ENCODE measurements at regions not wholly inside any gene's neighbourhood (a gene's known extent, or its start where the extent isn't known, plus 50 kb on each side); places are given as distances from the start of the nearest gene placed in this dataset.

- no peak for DNase-seq
Measured at GRCh38 chr18:26794230-26795101, 71.0 kb downstream of the AQP4 start.

DNA sequence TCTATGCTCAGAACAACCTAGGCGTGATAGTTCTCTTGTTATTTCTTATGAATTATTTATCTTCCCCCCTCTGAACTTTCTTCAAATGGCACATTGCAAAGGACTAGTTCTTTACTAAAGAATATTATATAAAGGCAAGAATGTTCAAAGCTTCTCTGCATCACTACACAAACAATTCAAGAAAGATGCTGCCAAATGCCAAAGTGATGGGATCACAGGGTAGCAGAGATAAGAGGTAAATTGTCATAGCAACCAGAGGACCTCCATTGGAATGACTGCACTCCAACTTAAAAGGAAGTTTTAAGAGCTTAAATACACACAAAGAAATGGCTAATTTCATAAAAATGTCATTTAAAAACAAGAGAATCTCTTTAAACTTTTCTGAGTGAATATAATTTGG lies 72.8 kb downstream of the AQP4 start:
- DNase-seq: no peak

DNA sequence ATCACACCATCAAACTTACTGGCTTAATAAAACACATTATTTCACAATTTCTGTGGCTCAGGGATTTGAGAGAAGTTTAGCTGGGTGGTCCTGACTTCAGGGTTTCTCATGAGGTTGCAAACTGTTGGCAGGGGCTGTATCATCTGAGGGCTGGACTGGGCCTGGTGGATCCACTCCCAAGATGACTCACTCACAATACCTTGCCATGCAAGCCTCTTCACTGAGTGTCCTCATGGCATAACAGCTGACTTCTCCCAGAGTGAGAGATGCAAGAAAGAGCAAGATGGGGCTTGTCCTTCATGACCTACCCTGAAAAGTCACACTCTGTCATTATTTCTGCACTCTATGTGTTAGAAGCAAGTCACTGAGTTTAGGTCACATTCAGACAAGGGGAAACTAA lies 73.8 kb downstream of the AQP4 start:
- no peak for DNase-seq

DNA sequence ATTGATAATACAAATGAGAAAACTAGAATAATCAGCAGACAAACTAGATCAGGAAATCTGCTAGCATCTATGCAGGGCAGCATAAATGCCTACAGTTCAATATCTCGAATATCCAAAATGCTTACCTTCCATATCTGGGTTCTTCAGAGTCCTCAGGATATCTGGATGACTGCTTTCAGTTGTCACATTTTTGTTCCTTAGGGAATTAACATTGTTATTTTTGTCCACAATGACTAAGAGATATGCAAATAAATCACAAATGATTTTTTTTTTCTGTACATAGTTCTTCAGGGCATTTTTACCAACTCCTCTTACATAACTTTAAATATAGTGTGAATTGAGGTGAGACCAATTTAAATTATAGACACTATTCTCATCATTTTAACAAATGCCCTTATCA lies 80.9 kb downstream of the AQP4 start:
- DNase-seq: no peak

DNA sequence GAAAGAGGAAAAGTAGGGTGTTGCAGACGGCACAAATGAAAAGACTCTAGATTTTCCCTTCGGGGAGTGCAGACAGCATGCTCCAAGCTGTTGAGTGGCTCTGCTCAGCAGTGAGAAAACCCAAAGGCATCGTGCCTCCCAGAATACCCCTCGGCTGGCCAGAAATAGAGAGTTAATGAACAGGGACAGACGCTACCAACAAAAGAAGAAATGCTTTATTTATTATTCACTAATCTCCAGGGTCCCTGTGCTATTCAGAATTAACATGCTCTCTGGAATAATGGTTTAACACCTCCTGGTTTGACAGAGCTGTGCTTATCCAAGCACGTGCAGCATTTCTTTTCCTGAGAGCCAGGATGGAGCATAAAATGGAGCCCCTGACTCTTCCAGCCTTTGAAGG lies 82.3 kb downstream of the AQP4 start:
- no peak for DNase-seq

- no peak for DNase-seq
Measured at GRCh38 chr18:26780520-26781325, 84.8 kb downstream of the AQP4 start.

- DNase-seq: no peak
Measured at GRCh38 chr18:26778054-26778393, 87.5 kb downstream of the AQP4 start.

DNA sequence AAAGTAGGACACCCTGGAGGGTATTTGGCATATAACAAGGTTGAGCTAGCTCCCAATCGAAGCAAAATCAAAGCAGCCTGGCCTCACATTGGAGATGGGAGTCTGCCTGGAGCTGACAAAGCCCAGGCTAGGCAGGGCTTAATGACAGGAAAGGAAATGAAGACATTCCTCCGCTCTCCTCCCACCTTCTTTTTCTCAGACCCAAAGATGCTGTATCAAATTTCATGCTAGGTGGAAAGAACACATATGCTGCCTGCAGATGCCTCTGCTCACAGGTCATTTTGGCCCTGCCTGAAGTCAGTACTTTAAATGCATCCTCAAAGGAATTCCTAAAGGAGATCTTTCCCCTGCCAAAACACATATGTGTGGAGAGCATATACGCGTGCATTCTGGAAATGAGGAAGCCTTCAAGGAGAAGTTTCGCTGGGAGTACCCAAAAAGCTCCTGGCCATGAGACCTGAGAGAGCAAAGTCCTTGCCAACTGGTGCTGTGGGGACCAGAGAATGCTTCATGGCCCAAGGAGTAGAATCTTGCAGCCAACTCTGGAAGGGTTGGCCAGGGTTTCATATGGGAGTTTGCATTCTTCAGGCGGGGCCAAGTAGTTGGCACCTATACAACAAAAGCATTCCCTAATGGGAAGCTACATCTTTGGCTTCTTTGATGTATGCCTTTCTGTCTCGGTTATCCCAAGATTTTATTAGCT lies 88.0 kb downstream of the AQP4 start:
- DNase-seq: peak; percentile 53

DNA sequence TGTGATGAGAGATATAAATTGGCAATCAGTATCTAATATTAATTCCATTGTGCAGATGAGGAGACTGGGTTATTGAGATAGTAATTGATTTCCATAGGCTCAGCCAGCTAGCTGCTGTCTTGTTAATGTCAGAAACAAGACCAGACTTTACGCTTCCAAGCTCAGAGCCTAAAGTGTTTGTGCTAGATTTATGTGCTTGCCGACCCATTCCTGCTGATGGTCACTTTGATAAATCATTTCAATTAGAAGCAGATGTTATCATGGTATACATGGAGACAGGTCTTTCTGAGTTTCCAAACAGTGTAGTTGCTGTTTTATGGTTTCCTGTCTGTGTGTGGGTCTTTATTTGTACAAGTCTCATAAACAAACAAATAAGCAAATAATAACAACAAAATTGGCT lies 92.8 kb downstream of the AQP4 start:
- no peak for DNase-seq

DNA sequence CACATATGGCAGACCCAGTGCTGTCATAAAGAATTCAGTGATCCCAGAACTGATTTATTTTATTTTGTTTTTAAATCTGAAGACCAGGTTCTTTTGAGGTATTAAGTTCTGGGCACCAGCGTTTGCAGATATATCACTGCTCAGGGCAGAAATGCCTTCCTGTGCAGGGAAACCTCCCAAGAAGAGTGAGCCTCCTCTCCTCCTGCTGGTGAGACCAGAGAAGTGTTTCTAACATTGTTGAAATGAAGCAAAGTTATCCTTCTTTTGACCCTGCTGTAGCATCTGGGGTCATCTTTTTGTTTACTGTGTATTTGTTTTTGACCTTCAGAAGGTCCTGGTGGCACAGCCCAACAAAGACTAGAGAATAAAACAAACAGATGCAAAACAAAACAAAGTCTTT lies 94.0 kb downstream of the AQP4 start:
- no peak for DNase-seq

DNA sequence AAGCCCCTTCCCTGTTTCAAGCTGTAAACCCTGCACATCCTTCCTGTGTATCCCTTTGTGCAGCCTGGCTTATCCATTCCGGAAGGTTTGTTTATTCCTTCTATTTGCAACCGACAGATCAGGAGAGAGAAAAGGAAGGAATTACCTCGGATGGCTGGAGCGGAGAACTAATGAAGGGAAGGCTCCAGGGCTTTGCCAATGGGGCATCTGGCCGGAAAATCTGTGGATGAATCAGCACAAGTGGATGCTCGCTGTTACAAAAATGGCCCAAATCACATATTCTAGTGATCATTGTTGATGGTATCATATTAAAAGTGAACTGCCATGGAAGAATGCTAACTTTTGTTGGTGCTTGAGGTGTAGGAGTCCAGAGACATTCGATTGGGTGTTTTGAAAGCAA lies 97.1 kb downstream of the AQP4 start:
- DNase-seq: no peak

DNA sequence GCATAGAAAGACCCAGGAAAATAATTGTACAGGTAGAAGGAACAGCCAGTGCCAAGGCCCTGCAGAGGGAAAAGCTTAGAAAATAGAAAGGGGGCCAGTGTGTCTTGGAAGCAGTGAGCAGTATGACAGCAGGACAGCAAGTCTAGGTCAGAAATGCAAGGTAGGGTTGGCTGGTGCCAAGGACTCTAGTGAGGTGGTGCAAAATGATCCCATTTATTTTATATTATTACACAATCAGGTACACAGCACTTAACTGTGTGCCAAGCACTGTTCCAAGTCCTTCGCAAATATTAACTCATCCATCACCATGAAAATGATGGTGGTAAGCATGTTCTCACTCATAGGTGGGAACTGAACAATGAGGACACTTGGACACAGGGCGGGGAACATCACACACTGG lies 100.0 kb downstream of the AQP4 start:
- DNase-seq: no peak

DNA sequence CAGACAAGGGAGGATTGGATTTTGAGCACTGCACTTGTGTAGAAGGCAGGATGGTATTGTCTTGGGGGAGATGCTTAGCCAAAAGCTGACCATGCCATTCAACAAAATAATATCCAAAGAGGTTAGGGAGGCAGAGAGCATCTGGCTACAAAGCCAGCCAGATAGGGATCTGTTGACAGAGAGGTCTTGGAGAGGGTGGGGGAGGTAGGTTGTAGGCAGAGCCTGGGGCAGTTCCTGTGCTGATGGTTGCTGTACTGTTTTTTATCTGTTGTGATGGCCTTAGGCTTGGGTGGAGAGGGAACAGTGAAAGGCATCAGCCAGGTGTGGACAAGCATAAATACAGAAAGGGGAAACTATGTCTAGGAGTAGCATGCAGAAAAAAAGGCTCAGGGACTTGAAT lies 100.9 kb downstream of the AQP4 start:
- DNase-seq: no peak

DNA sequence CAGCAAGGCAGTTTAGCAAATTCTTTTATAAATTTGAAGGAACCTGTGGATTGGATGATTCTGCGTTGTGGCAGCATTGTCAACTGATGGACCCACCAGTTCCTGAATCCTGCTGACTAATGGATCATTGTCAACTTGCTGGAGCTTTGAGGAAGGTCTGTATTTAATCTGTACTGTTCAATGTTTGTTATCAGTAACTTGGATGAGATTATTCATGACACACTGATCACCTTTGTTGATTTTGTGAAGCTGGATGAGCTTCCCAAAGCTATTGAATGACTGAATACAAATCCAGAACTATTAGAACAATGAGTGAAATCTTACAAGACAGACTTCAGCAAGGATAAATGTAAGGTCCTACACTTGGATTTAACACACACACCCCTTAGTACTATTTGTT lies 101.3 kb downstream of the AQP4 start:
- no peak for DNase-seq

DNA sequence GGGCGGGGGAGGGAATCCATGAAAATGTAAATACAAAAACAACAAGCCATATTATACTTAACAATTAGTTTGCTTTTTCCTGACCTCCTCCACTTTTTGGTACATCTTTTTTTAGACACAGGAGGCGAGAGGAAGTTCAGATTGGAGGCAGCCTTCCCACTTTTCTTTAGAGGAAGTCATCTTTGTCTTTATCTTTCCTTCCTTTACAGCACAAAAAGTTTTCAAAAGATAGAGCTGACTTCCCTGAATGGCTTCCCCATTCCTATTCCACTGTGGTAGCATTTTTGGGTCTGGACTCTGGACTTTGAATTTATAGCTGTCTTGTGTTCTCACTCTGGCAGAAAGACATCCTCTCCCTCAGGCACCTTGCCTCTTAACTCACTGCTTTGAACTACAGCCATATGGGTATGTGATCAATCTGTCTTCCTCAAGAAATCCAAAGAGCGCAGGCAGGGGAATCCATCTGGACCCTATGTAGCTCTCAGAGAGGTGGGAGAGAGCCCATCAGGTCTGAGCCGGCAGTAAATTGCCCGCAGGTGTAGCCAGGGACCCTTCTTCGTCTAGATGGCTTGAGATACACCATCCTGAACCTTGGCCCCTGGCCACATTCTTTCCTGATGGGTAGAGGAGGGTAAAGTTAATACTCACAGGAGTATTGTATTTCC lies 101.9 kb downstream of the AQP4 start:
- no peak for DNase-seq

GRCh38 chr18:26757263-26758019 lies 108.1 kb downstream of the AQP4 start:
- no peak for DNase-seq

DNA sequence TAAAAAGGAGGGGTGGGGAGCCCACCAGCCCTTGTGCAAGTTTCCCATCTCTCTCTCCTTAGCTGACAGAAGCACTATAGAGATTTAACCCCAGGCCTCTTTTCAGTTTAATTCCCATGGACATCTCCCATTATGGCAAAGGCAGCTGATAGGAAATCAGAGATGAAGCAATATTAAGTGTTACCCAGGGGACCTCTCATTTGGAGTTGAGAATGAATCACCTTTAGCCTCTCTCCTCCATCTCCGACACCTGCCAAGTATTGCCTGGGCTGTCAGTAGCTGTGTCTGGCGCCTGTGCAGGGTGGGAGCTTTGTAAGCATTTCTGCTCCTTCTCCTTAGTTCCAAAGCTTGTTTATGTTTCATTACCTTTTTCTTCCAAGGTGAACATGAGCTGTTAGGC lies 109.0 kb downstream of the AQP4 start:
- no peak for DNase-seq

DNA sequence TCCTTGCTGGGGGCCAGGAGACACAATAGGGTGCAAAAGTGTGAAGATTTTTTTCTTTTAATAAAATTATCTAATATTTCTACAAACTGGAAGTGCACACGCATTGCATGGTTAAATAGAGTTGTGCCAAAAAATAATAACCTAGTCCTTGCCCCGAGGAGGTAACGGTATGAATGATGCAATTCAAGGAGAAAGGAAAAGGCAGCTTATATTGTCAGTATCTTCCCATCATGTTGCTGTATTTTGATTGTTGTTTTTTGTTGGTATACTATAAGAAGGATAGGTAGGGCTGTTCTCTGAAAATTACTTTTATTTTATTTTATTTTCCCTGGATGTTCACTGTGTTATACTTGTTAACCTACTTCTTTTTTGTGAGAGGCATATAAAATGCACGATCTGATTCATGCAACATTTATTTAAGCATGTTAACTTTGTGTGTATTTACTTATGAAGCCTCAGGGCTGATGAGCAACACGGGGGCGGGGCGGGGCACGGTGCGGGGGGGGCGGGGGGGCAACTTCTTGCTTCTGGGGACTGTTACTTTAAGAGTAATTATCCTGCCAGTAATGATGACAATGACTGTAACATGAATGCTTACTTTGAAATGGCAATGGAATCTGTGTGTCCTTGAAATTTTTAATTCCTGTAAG lies 118.6 kb downstream of the AQP4 start:
- no peak for DNase-seq

- DNase-seq: no peak
Measured at GRCh38 chr18:26746398-26746797, 119.1 kb downstream of the AQP4 start.

DNA sequence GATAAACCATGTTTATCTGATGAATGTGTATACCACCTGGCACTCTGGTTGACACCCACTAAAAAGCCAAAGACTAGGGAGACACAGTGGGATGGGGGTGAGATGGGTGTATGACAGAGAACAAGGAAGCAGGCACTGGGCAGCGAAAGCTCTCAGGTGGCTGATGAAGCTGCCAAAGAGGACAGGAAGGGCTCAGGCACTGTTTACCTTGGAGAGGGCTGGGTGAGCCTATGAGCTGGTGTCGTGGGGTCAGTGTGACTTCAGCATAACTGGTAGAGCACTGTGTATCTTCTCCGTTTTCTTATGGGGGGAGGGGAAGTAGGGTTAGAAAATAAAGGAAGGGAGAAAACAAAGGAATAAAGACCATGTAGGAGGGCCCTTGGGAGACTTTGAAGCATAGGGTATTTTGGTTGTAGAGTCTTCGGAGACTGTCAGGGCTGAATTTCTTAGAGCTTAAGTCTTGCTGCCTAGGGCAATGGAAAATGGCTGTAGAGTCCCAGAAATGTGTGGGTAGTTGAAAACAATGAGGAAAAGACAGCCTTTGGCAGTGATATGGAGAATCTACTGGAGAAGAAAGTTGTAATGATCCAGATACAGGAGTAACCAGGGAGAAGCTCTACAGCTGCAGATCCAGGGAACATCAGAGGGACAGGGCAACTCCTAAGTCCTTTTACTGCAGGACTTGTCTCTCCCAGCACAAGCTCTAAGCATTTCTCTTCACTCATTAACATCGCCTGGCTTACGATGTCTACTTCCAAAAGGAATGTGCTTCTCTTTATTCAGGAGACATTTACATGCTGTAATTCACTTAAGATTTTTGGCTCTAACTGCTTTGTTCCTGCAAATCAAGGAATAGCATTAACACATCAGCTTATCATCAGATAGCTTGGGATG lies 120.0 kb downstream of the AQP4 start:
- DNase-seq: no peak

DNA sequence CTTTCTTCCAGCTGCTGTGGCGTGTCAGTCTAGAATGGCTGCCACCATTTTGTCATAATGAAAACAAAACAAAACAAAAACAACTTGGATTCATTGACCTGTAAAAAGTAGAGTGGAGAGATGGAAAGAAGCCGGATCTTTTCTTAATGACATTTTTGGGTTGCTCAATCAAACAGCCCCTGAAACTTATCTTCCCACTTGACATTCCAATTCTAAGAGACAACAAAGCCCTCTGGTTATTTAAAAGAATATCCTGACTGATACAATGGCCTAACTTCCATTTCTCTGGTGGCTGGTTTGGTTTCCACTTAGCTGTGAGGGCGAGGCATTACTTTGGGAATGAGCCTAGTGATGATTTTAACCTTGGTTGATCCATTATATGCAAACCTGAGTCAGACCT lies 123.7 kb downstream of the AQP4 start:
- no peak for DNase-seq
